Endodermal cell (in vitro differentiated cells): ENCODE measurements at regions not wholly inside any gene's neighbourhood (a gene's known extent, or its start where the extent isn't known, plus 50 kb on each side); places are given as distances from the start of the nearest gene placed in this dataset.

Experiments used
- DNase-seq: peaks from one replicate; pipeline ENCODE4 v3.0.0-alpha.2; 2017
- H3K27ac ChIP-seq: 2 replicates; pipeline ENCODE4 v1.5.1; 2013; ENCODE audit warnings: mild to moderate bottlenecking, low read depth, low read length, moderate library complexity
- H3K27me3 ChIP-seq: 2 replicates; pipeline ENCODE4 v1.6.1; 2013; ENCODE audit warnings: mild to moderate bottlenecking, low read length, moderate library complexity; ENCODE audit not compliant: insufficient read depth, control insufficient read depth, poor library complexity, severe bottlenecking
- H3K36me3 ChIP-seq: 2 replicates; pipeline ENCODE4 v1.7.0; 2013; ENCODE audit warnings: mild to moderate bottlenecking, low read length, moderate library complexity; ENCODE audit not compliant: control insufficient read depth, insufficient read depth
- H3K4me1 ChIP-seq: one replicate; pipeline ENCODE4 v1.7.0; 2013; ENCODE audit warnings: low read length; ENCODE audit not compliant: control insufficient read depth, insufficient read depth
- H3K4me3 ChIP-seq: 2 replicates; pipeline ENCODE4 v1.5.1; 2013; ENCODE audit warnings: mild to moderate bottlenecking, low read length, moderate library complexity
- H3K9ac ChIP-seq: 2 replicates; pipeline ENCODE4 v1.6.1; 2013; ENCODE audit warnings: mild to moderate bottlenecking, low read length, moderate library complexity; ENCODE audit not compliant: poor library complexity, severe bottlenecking; ENCODE audit errors: extremely low read depth
- H3K9me3 ChIP-seq: 2 replicates; pipeline ENCODE4 v1.6.1; 2013; ENCODE audit warnings: mild to moderate bottlenecking, low read length, moderate library complexity; ENCODE audit not compliant: control insufficient read depth
- H3K27ac Mint-ChIP-seq: 2 replicates; pipeline ENCODE4 v1.8.0; 2020; ENCODE audit warnings: mixed read lengths
- H3K27me3 Mint-ChIP-seq: 2 replicates; pipeline ENCODE4 v1.8.0; 2021; ENCODE audit warnings: mild to moderate bottlenecking, mixed read lengths; ENCODE audit not compliant: insufficient read depth
- H3K36me3 Mint-ChIP-seq: 2 replicates; pipeline ENCODE4 v1.8.0; 2020; ENCODE audit warnings: low read depth, mixed read lengths
- H3K4me1 Mint-ChIP-seq: 2 replicates; pipeline ENCODE4 v1.8.0; 2020; ENCODE audit warnings: mixed read lengths
- H3K4me3 Mint-ChIP-seq: 2 replicates; pipeline ENCODE4 v1.8.0; 2020; ENCODE audit warnings: mild to moderate bottlenecking, moderate library complexity, mixed read lengths
- H3K9me3 Mint-ChIP-seq: 2 replicates; pipeline ENCODE4 v1.8.0; 2020; ENCODE audit warnings: mild to moderate bottlenecking, mixed read lengths
- CTCF ChIP-seq: fragments of 200-600 bp; sonication (generic); conservative IDR thresholded peaks from 2 replicates; pipeline ENCODE4 v1.5.0; 2021; ENCODE audit warnings: antibody characterized with exemption, mild to moderate bottlenecking
- WGBS, 2 experiments: methylation state at CpG; one replicate each; pipeline versions ENCODE4 v1.1.5 to v1.1.7; 2013; ENCODE audit warnings: missing lambda C conversion rate in 2 of 2, mixed read lengths in 1 of 2; ENCODE audit not compliant: insufficient coverage in 1 of 2, insufficient read length in 1 of 2; 5-methylcytosine and 5-hydroxymethylcytosine counted together

- peaks cover 9% of the 10 kb centered on the region for H3K4me1 Mint-ChIP-seq
- Histone ChIP-seq H3K4me3 (no peak overlapping the region), H3K4me1 (no peaks in the 10 kb centered on the region), H3K27ac (no peak overlapping the region), H3K36me3 (no peaks in the 10 kb centered on the region), H3K9ac (no peak overlapping the region), H3K9me3 (no peaks in the 10 kb centered on the region), H3K27me3 (no peaks in the 10 kb centered on the region)
- no peaks in the 10 kb centered on the region for H3K36me3 Mint-ChIP-seq
- H3K27ac Mint-ChIP-seq = no peak overlapping the region
- 80 to 88% methylated on average over 1 to 3 of the region's 3 CpGs for WGBS, 2 experiments
- H3K27me3 Mint-ChIP-seq = no peaks in the 10 kb centered on the region
- no peak overlapping the region for H3K4me3 Mint-ChIP-seq
- DNase-seq = no peak
- no peak for TF ChIP-seq CTCF
- H3K9me3 Mint-ChIP-seq = no peaks in the 10 kb centered on the region
These were observed 193.6 kb upstream of the BTBD3 start for GRCh38 chr20:11724097-11724496.

- DNase-seq = no peak
- no peak overlapping the region for H3K9ac ChIP-seq
- Mint-ChIP-seq H3K27ac (no peak overlapping the region), H3K27me3 (no peaks in the 10 kb centered on the region), H3K9me3 (peaks cover 3% of the 10 kb centered on the region), H3K36me3 (no peaks in the 10 kb centered on the region), H3K4me1 (peaks cover 2% of the 10 kb centered on the region), H3K4me3 (no peak overlapping the region)
- WGBS, 2 experiments = 82 to 97% methylated on average over 2 to 3 of the region's 3 CpGs
- TF ChIP-seq CTCF = no peak
- no peaks in the 10 kb centered on the region for H3K9me3 ChIP-seq
- H3K27me3 ChIP-seq = no peaks in the 10 kb centered on the region
- no peak overlapping the region for H3K27ac ChIP-seq
- H3K4me1 ChIP-seq = no peaks in the 10 kb centered on the region
- no peaks in the 10 kb centered on the region for H3K36me3 ChIP-seq
- H3K4me3 ChIP-seq = no peak overlapping the region
These were observed 191.7 kb upstream of the BTBD3 start for GRCh38 chr20:11726026-11726425.

- H3K4me1 ChIP-seq = no peaks in the 10 kb centered on the region
- no peak for TF ChIP-seq CTCF
- H3K9me3 Mint-ChIP-seq = peaks cover 3% of the 10 kb centered on the region
- WGBS, 2 experiments = 97 to 100% methylated on average over 1 of the region's 1 CpG
- H3K27ac ChIP-seq = no peak overlapping the region
- no peaks in the 10 kb centered on the region for H3K27me3 Mint-ChIP-seq
- H3K9me3 ChIP-seq = no peaks in the 10 kb centered on the region
- H3K4me3 ChIP-seq = no peak overlapping the region
- H3K27ac Mint-ChIP-seq = no peak overlapping the region
- H3K27me3 ChIP-seq = no peaks in the 10 kb centered on the region
- peaks cover 2% of the 10 kb centered on the region for H3K4me1 Mint-ChIP-seq
- H3K36me3 Mint-ChIP-seq = no peaks in the 10 kb centered on the region
- H3K36me3 ChIP-seq = no peaks in the 10 kb centered on the region
- H3K9ac ChIP-seq = no peak overlapping the region
- H3K4me3 Mint-ChIP-seq = no peak overlapping the region
- no peak for DNase-seq
These were observed 190.0 kb upstream of the BTBD3 start for GRCh38 chr20:11727708-11728107.
